HUES48 (cell line): ENCODE measurements at regions not wholly inside any gene's neighbourhood (a gene's known extent, or its start where the extent isn't known, plus 50 kb on each side); places are given as distances from the start of the nearest gene placed in this dataset.
"Not testable (repeated sequence)": the region's sequence is repeated elsewhere in the genome, so short reads cannot be mapped to it uniquely, and the experiment has no call there.

Experiments used
- H3K27ac ChIP-seq: one replicate; pipeline ENCODE4 v1.7.0; 2013; ENCODE audit warnings: low read depth, low read length, inconsistent platforms
- H3K27me3 ChIP-seq: 2 replicates; pipeline ENCODE4 v1.6.1; 2013; ENCODE audit warnings: mild to moderate bottlenecking, low read length; ENCODE audit not compliant: control insufficient read depth, insufficient read depth
- H3K36me3 ChIP-seq: 2 replicates; pipeline ENCODE4 v1.6.1; 2013; ENCODE audit warnings: low read length; ENCODE audit not compliant: control insufficient read depth, insufficient read depth
- H3K4me1 ChIP-seq: 2 replicates; pipeline ENCODE4 v1.6.1; 2013; ENCODE audit warnings: mild to moderate bottlenecking, low read length; ENCODE audit not compliant: control insufficient read depth, insufficient read depth
- H3K4me3 ChIP-seq: 2 replicates; pipeline ENCODE4 v1.5.1; 2013; ENCODE audit warnings: mild to moderate bottlenecking, low read depth, low read length
- H3K9ac ChIP-seq: 2 replicates; pipeline ENCODE4 v1.6.1; 2013; ENCODE audit warnings: mild to moderate bottlenecking, low read depth, low read length, moderate library complexity
- H3K9me3 ChIP-seq: 2 replicates; pipeline ENCODE4 v1.6.1; 2013; ENCODE audit warnings: low read length; ENCODE audit not compliant: control insufficient read depth, insufficient read depth

GRCh38 chr5:87191645-87192044, 76.0 kb upstream of the RASA1 start:
- Histone ChIP-seq H3K27me3 (no peaks in the 10 kb centered on the region), H3K36me3 (no peaks in the 10 kb centered on the region), H3K4me3 (no peak overlapping the region), H3K9ac (no peak overlapping the region), H3K4me1 (no peaks in the 10 kb centered on the region), H3K27ac (no peak overlapping the region), H3K9me3 (no peaks in the 10 kb centered on the region)

GRCh38 chr5:87195104-87195591, 72.5 kb upstream of the RASA1 start:
- Histone ChIP-seq H3K9me3 (no peaks in the 10 kb centered on the region), H3K4me1 (no peaks in the 10 kb centered on the region), H3K36me3 (no peaks in the 10 kb centered on the region), H3K4me3 (no peak overlapping the region), H3K27ac (no peak overlapping the region), H3K9ac (no peak overlapping the region), H3K27me3 (no peaks in the 10 kb centered on the region)

- Histone ChIP-seq H3K9ac (no peak overlapping the region), H3K27ac (no peak overlapping the region), H3K9me3 (no peaks in the 10 kb centered on the region), H3K4me1 (no peaks in the 10 kb centered on the region), H3K36me3 (no peaks in the 10 kb centered on the region), H3K4me3 (no peak overlapping the region), H3K27me3 (no peaks in the 10 kb centered on the region)
Measured at GRCh38 chr5:87195616-87196015, 72.1 kb upstream of the RASA1 start.

GRCh38 chr5:87198010-87198409, 69.7 kb upstream of the RASA1 start:
- no peaks in the 10 kb centered on the region for H3K36me3 ChIP-seq
- no peak overlapping the region for H3K4me3 ChIP-seq
- H3K9ac ChIP-seq, result no peak overlapping the region
- no peak overlapping the region for H3K27ac ChIP-seq
- H3K9me3 ChIP-seq, result no peaks in the 10 kb centered on the region
- H3K27me3 ChIP-seq, result no peaks in the 10 kb centered on the region
- H3K4me1 ChIP-seq, result no peaks in the 10 kb centered on the region

- H3K27me3 ChIP-seq, H3K27ac ChIP-seq, H3K4me1 ChIP-seq, H3K36me3 ChIP-seq, H3K9ac ChIP-seq, H3K4me3 ChIP-seq, H3K9me3 ChIP-seq: not testable (repeated sequence)
Measured at GRCh38 chr5:87199246-87199645, 68.4 kb upstream of the RASA1 start.

GRCh38 chr5:87199704-87200103, 68.0 kb upstream of the RASA1 start:
- H3K27me3 ChIP-seq, H3K4me3 ChIP-seq, H3K4me1 ChIP-seq, H3K27ac ChIP-seq, H3K9ac ChIP-seq, H3K36me3 ChIP-seq, H3K9me3 ChIP-seq: not testable (repeated sequence)

GRCh38 chr5:87210076-87210475, 57.6 kb upstream of the RASA1 start:
- Histone ChIP-seq H3K4me3 (no peak overlapping the region), H3K9me3 (no peaks in the 10 kb centered on the region), H3K9ac (no peak overlapping the region), H3K36me3 (no peaks in the 10 kb centered on the region), H3K27me3 (no peaks in the 10 kb centered on the region), H3K4me1 (no peaks in the 10 kb centered on the region), H3K27ac (no peak overlapping the region)

- Histone ChIP-seq H3K9ac (no peak overlapping the region), H3K9me3 (no peaks in the 10 kb centered on the region), H3K27me3 (no peaks in the 10 kb centered on the region), H3K27ac (no peak overlapping the region), H3K4me3 (no peak overlapping the region), H3K36me3 (no peaks in the 10 kb centered on the region), H3K4me1 (no peaks in the 10 kb centered on the region)
Measured at GRCh38 chr5:87210743-87211142, 56.9 kb upstream of the RASA1 start.

GRCh38 chr5:87211676-87212075, 56.0 kb upstream of the RASA1 start:
- H3K4me1 ChIP-seq, result no peaks in the 10 kb centered on the region
- no peaks in the 10 kb centered on the region for H3K9me3 ChIP-seq
- no peaks in the 10 kb centered on the region for H3K36me3 ChIP-seq
- H3K9ac ChIP-seq, result no peak overlapping the region
- H3K27ac ChIP-seq, result no peak overlapping the region
- H3K4me3 ChIP-seq, result no peak overlapping the region
- H3K27me3 ChIP-seq, result no peaks in the 10 kb centered on the region

- not testable (repeated sequence) for H3K36me3 ChIP-seq, H3K27me3 ChIP-seq, H3K4me1 ChIP-seq, H3K4me3 ChIP-seq, H3K9ac ChIP-seq, H3K9me3 ChIP-seq, H3K27ac ChIP-seq
Measured at GRCh38 chr5:87212183-87212582, 55.5 kb upstream of the RASA1 start.

- not testable (repeated sequence) for H3K36me3 ChIP-seq, H3K27me3 ChIP-seq, H3K27ac ChIP-seq, H3K9ac ChIP-seq, H3K4me3 ChIP-seq, H3K4me1 ChIP-seq, H3K9me3 ChIP-seq
Measured at GRCh38 chr5:87217480-87217879, 50.2 kb upstream of the RASA1 start.
